GM21367 (cell line): ENCODE measurements at regions not wholly inside any gene's neighbourhood (a gene's known extent, or its start where the extent isn't known, plus 50 kb on each side); places are given as distances from the start of the nearest gene placed in this dataset.

Experiments used
- ATAC-seq: cut with Tn5 transposase; IDR thresholded peaks from one replicate; pipeline ENCODE4 v1.9.1; 2021; ENCODE audit not compliant: unreplicated experiment

- ATAC-seq = no peak
Measured at GRCh38 chr10:56902554-56902953, 541.5 kb upstream of the ZWINT start.

GRCh38 chr10:56895306-56895705 is 534.2 kb upstream of the ZWINT start:
- no peak for ATAC-seq

- no peak for ATAC-seq
Measured at GRCh38 chr10:56881218-56881617, 520.2 kb upstream of the ZWINT start.

- ATAC-seq = no peak
Measured at GRCh38 chr10:56880606-56881005, 519.5 kb upstream of the ZWINT start.

GRCh38 chr10:56874950-56875349 is 513.9 kb upstream of the ZWINT start:
- no peak for ATAC-seq

- no peak for ATAC-seq
Measured at GRCh38 chr10:56871160-56871668, 510.2 kb upstream of the ZWINT start.

- no peak for ATAC-seq
Measured at GRCh38 chr10:56867236-56867635, 506.2 kb upstream of the ZWINT start.

GRCh38 chr10:56856569-56856968 is 495.5 kb upstream of the ZWINT start:
- ATAC-seq = no peak

GRCh38 chr10:56844978-56845529 is 484.0 kb upstream of the ZWINT start:
- ATAC-seq = no peak

- ATAC-seq = no peak
Measured at GRCh38 chr10:56836659-56837058, 475.6 kb upstream of the ZWINT start.

GRCh38 chr10:56831681-56832080 is 470.6 kb upstream of the ZWINT start:
- ATAC-seq = no peak

GRCh38 chr10:56823849-56824248 is 462.8 kb upstream of the ZWINT start:
- ATAC-seq = peak; percentile 64

GRCh38 chr10:56805022-56805421 is 444.0 kb upstream of the ZWINT start:
- no peak for ATAC-seq

GRCh38 chr10:56785292-56785691 is 424.2 kb upstream of the ZWINT start:
- no peak for ATAC-seq

- no peak for ATAC-seq
Measured at GRCh38 chr10:56782503-56782902, 421.4 kb upstream of the ZWINT start.

GRCh38 chr10:56771343-56771742 is 410.3 kb upstream of the ZWINT start:
- ATAC-seq = no peak

- ATAC-seq = no peak
Measured at GRCh38 chr10:56763090-56763489, 402.0 kb upstream of the ZWINT start.

- no peak for ATAC-seq
Measured at GRCh38 chr10:56745490-56745889, 384.4 kb upstream of the ZWINT start.

- ATAC-seq = no peak
Measured at GRCh38 chr10:56728349-56728748, 367.3 kb upstream of the ZWINT start.

- ATAC-seq = no peak
Measured at GRCh38 chr10:56722912-56723311, 361.9 kb upstream of the ZWINT start.

- ATAC-seq = no peak
Measured at GRCh38 chr10:56715262-56715661, 354.2 kb upstream of the ZWINT start.

GRCh38 chr10:56698506-56698905 is 337.4 kb upstream of the ZWINT start:
- no peak for ATAC-seq

- no peak for ATAC-seq
Measured at GRCh38 chr10:56679578-56679977, 318.5 kb upstream of the ZWINT start.
